ENCODE measurements at regions not wholly inside any gene's neighbourhood (a gene's known extent, or its start where the extent isn't known, plus 50 kb on each side); places are given as distances from the start of the nearest gene placed in this dataset.

DNA sequence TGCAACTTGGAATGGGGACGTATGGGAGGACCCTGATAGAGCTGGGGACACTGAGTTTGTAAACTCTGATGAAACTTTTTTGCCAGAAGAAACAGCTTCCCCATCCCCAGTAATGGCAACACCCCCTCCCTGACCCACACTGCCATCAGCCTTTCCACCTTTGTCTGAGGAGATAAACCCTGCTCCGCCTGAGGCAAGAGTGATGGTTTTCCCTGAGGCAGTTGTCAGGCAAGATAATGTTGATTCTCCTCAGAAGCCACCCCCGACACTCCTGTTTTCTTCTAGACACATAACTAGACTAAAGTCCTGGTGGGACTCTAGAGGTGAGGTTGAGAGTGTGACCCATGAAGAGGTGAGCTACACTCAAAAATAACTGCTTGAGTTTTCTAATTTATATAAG is 71.9 kb upstream of the STK26 start:
- no peak for DNase-seq (ENCODE audit: low read depth in 1 of 2, low spot score in 1 of 2)
- Histone ChIP-seq H3K4me3 (replicated peaks; ENCODE audit: insufficient read depth, low read length) (no peak overlapping the region), H3K27me3 (ENCODE audit: insufficient read depth, poor library complexity, severe bottlenecking) (no peaks in the 10 kb centered on the region), H3K27ac (replicated peaks) (no peak overlapping the region)
- TF ChIP-seq CTCF (IDR thresholded peaks at IDR 0.05; ENCODE audit: insufficient read depth, low read length): no peak
- TF ChIP-seq, protein P1, sequence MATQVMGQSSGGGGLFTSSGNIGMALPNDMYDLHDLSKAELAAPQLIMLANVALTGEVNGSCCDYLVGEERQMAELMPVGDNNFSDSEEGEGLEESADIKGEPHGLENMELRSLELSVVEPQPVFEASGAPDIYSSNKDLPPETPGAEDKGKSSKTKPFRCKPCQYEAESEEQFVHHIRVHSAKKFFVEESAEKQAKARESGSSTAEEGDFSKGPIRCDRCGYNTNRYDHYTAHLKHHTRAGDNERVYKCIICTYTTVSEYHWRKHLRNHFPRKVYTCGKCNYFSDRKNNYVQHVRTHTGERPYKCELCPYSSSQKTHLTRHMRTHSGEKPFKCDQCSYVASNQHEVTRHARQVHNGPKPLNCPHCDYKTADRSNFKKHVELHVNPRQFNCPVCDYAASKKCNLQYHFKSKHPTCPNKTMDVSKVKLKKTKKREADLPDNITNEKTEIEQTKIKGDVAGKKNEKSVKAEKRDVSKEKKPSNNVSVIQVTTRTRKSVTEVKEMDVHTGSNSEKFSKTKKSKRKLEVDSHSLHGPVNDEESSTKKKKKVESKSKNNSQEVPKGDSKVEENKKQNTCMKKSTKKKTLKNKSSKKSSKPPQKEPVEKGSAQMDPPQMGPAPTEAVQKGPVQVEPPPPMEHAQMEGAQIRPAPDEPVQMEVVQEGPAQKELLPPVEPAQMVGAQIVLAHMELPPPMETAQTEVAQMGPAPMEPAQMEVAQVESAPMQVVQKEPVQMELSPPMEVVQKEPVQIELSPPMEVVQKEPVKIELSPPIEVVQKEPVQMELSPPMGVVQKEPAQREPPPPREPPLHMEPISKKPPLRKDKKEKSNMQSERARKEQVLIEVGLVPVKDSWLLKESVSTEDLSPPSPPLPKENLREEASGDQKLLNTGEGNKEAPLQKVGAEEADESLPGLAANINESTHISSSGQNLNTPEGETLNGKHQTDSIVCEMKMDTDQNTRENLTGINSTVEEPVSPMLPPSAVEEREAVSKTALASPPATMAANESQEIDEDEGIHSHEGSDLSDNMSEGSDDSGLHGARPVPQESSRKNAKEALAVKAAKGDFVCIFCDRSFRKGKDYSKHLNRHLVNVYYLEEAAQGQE (IDR thresholded peaks at IDR 0.05; ENCODE audit: insufficient replicate concordance, low read depth): no peak
- no peak for TF ChIP-seq GABPA (IDR thresholded peaks at IDR 0.05; ENCODE audit: low read depth)
- no peak for TF ChIP-seq POLR2AphosphoS5 (IDR thresholded peaks at IDR 0.05; ENCODE audit: low read depth)
- no peak for TF ChIP-seq SPI1 (IDR thresholded peaks at IDR 0.05; ENCODE audit: borderline replicate concordance, low read depth)

DNA sequence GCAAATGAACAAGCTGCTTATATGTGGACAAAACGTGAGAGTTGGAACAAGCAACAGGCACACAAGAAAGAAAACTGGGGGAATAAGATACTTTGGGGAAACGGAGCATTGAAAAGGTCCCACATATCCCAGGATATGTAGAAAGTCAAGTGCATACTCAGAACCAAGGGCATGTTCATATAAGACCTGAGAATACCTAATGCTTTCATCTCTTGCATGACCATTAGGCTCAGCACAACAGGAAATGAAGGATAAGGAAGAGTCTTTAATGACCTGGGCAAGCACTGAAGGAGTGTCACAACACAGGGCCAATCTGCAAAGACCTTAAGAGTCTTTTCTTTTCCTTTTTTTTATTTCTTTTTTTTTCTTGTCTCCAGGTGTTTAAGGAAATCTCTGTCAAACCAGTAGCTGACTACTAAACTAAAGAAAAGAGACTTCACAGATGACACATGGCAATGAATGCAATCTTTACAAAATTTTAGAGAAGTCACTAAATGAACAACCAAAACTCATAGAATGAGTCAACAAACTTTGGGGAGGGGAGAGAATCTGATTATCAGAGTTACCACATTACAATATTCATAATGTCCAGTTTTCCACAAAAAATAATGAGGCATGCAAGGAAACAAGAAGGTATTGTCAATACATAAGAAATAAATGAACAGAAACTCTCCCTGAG is 67.9 kb upstream of the STK26 start:
- Histone ChIP-seq H3K27ac (replicated peaks) (no peak overlapping the region), H3K4me3 (replicated peaks; ENCODE audit: insufficient read depth, low read length) (no peak overlapping the region), H3K27me3 (ENCODE audit: insufficient read depth, poor library complexity, severe bottlenecking) (no peaks in the 10 kb centered on the region)
- no peak for TF ChIP-seq GABPA (IDR thresholded peaks at IDR 0.05; ENCODE audit: low read depth)
- TF ChIP-seq, protein P1 (IDR thresholded peaks at IDR 0.05; ENCODE audit: insufficient replicate concordance, low read depth): no peak
- no peak for TF ChIP-seq CTCF (IDR thresholded peaks at IDR 0.05; ENCODE audit: insufficient read depth, low read length)
- no peak for TF ChIP-seq SPI1 (IDR thresholded peaks at IDR 0.05; ENCODE audit: borderline replicate concordance, low read depth)
- TF ChIP-seq POLR2AphosphoS5 (IDR thresholded peaks at IDR 0.05; ENCODE audit: low read depth): no peak
- no peak for DNase-seq (ENCODE audit: low read depth in 1 of 2, low spot score in 1 of 2)

DNA sequence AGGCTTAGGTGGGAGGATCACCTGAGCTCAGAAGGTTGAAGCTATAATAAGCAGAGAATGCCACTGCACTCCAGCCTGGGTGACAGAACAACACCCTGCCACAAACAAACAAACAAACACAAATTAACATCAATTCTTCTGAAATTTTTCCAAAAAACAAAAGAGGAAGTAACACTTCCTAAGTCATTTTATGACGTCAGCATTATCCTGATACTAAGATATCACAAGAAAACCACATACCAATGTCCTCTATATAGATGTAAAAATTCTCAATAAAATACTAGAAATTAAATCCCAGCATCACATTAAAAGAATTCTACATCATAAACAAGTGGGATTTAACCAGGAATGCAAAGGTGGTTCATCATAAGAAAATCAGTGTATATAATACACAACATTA is 64.4 kb upstream of the STK26 start:
- Histone ChIP-seq H3K4me3 (replicated peaks; ENCODE audit: insufficient read depth, low read length) (no peak overlapping the region), H3K27me3 (ENCODE audit: insufficient read depth, poor library complexity, severe bottlenecking) (no peaks in the 10 kb centered on the region), H3K27ac (replicated peaks) (no peak overlapping the region)
- no peak for DNase-seq (ENCODE audit: low read depth in 1 of 2, low spot score in 1 of 2)
- TF ChIP-seq POLR2AphosphoS5 (IDR thresholded peaks at IDR 0.05; ENCODE audit: low read depth): no peak
- TF ChIP-seq CTCF (IDR thresholded peaks at IDR 0.05; ENCODE audit: insufficient read depth, low read length): no peak
- TF ChIP-seq, protein P1 (IDR thresholded peaks at IDR 0.05; ENCODE audit: insufficient replicate concordance, low read depth): no peak
- TF ChIP-seq GABPA (IDR thresholded peaks at IDR 0.05; ENCODE audit: low read depth): no peak
- TF ChIP-seq SPI1 (IDR thresholded peaks at IDR 0.05; ENCODE audit: borderline replicate concordance, low read depth): no peak
